ENCODE measurements at regions not wholly inside any gene's neighbourhood (a gene's known extent, or its start where the extent isn't known, plus 50 kb on each side); places are given as distances from the start of the nearest gene placed in this dataset.

DNA sequence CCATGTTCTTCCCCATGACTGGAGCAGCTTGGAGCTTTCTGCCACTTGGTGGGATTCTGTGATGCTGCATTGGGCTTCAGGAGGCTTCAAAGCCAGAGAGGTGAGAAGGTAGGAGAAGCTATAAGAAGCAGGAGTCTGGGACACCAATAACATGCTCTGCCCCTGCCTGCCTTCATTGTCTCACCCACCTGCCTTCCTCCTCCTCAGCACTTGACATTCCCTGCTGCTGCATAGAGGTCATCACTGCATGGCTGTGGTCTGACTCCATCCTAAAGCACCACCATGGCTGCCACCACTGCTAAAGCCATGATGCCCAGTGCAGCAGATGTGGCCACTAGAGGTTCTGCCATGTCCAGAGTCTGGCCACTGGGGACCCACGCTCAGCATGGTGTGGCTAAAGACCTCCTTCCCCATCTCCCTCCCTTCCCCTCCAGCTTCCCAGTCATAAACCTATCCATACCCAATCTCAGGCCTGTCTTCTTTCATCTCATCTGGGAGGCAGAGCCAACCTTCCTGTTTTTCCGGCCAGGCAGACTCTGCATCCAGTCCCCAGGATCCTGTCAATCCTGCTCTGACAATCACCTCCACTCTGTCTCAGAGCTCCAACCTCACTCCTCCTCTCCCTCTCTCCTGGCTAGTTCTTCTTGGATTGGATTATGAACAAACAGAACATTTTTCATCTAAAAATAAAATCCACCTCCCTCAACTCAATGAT, 285.1 kb upstream of the POU3F1 start:
- ATAC-seq (ENCODE audit: insufficient number of reproducible peaks, low FRiP score, low read depth) (no peak), DNase-seq (ENCODE audit: low spot score) (no peak)
- Histone ChIP-seq H3K9me3 (no peaks in the 10 kb centered on the region), H3K4me3 (no peak overlapping the region), H3K4me1 (ENCODE audit: control insufficient read depth in 1 of 2, low read depth in 2 of 2) (peaks cover 4 to 17% of the 10 kb centered on the region in 2 donors), H3K27me3 (replicated peaks; ENCODE audit: insufficient read depth) (no peaks in the 10 kb centered on the region), H3K27ac (no peak overlapping the region), H3K36me3 (no peaks in the 10 kb centered on the region)
- TF ChIP-seq, protein P1, sequence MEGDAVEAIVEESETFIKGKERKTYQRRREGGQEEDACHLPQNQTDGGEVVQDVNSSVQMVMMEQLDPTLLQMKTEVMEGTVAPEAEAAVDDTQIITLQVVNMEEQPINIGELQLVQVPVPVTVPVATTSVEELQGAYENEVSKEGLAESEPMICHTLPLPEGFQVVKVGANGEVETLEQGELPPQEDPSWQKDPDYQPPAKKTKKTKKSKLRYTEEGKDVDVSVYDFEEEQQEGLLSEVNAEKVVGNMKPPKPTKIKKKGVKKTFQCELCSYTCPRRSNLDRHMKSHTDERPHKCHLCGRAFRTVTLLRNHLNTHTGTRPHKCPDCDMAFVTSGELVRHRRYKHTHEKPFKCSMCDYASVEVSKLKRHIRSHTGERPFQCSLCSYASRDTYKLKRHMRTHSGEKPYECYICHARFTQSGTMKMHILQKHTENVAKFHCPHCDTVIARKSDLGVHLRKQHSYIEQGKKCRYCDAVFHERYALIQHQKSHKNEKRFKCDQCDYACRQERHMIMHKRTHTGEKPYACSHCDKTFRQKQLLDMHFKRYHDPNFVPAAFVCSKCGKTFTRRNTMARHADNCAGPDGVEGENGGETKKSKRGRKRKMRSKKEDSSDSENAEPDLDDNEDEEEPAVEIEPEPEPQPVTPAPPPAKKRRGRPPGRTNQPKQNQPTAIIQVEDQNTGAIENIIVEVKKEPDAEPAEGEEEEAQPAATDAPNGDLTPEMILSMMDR (IDR thresholded peaks at IDR 0.05) = no peak

DNA sequence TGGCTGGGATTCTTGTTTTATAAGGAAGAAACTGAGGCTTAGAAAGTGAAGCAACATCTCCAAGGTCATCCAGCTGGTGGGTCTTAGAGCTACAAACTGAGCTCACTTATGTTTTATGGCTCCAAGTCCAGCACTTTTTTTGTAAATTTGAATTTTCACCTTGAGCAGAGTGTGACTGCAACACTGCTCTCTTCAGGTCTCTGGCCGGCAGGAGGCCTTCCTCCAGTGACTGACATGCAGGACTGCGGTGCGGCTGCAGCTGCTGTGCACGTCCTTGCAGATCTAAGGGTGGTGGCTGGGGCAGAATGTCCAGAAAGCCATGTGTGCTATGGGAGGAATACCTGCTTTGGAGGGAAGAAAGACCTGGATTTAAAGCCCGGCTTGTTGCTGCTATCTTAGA, 284.2 kb upstream of the POU3F1 start:
- Histone ChIP-seq H3K9me3 (no peaks in the 10 kb centered on the region), H3K27me3 (replicated peaks; ENCODE audit: insufficient read depth) (no peaks in the 10 kb centered on the region), H3K27ac (no peak overlapping the region), H3K4me3 (no peak overlapping the region), H3K4me1 (ENCODE audit: control insufficient read depth in 1 of 2, low read depth in 2 of 2) (peaks cover 4 to 17% of the 10 kb centered on the region in 2 donors), H3K36me3 (no peaks in the 10 kb centered on the region)
- TF ChIP-seq, protein P1 (IDR thresholded peaks at IDR 0.05) = no peak
- ATAC-seq (ENCODE audit: insufficient number of reproducible peaks, low FRiP score, low read depth) = no peak
- DNase-seq (ENCODE audit: low spot score) = no peak

DNA sequence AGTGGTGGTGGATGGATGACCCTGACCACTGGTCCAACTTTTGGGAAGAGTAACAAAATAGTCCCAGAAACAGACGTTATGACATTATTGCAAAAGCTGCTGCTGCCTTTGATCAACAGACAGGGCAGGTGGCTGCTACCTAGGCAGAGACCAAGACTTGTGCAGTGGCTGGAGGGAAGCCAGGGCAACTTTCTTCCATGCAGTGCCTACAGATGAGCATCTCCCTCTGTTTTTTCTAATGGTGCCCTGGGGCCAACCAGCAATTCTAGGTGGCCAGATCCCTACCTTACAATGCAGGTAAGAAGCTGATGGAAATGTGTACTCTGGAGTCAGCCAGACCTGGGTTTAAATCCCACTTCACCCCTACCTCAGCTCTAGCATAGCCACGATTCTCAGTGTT, 283.1 kb upstream of the POU3F1 start:
- Histone ChIP-seq H3K4me3 (no peak overlapping the region), H3K36me3 (no peaks in the 10 kb centered on the region), H3K9me3 (no peaks in the 10 kb centered on the region), H3K27me3 (replicated peaks; ENCODE audit: insufficient read depth) (no peaks in the 10 kb centered on the region), H3K4me1 (ENCODE audit: control insufficient read depth in 1 of 2, low read depth in 2 of 2) (peaks cover 4 to 17% of the 10 kb centered on the region in 2 donors), H3K27ac (no peak overlapping the region)
- TF ChIP-seq, protein P1 (IDR thresholded peaks at IDR 0.05) = no peak
- DNase-seq (ENCODE audit: low spot score) = no peak
- no peak for ATAC-seq (ENCODE audit: insufficient number of reproducible peaks, low FRiP score, low read depth)

DNA sequence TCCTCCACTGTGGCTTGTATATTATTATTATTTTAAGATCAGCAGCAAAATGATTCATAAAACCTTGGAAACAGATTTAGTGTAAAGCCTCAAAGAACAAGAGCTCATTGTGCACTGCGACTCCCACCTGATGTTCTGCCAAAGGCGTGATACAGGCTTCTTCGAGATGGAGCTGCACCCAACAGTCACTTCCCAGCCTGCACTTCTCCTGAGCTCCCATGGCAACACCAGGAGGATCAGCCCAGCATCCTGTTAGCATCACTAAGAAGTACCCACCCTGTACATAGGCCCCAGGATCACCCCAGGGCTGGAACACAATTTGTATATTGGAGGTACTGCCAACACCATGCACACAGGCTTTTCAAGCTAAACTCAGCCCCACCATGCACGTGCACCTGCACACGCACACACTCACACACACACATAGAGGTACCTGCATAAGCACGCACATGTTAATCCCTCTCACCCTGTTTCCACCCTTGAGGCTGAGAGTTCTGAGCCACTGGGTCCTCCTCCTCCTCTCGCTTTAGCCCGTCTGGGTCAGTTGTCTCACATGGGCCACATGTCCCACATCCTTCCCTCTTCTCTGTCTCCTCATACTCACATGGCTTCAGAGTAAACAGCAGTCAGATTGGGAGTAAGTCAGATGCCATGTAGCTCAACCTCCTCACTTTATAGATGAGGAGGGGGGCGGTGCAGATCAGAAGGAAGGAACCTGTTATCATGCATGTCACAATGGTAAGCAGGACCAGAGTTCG, 281.9 kb upstream of the POU3F1 start:
- no peak for DNase-seq (ENCODE audit: low spot score)
- H3K27ac ChIP-seq = no peak overlapping the region
- no peaks in the 10 kb centered on the region for H3K36me3 ChIP-seq
- H3K4me1 ChIP-seq (ENCODE audit: control insufficient read depth in 1 of 2, low read depth in 2 of 2) = peaks cover 4 to 17% of the 10 kb centered on the region in 2 donors
- TF ChIP-seq, protein P1 (IDR thresholded peaks at IDR 0.05) = no peak
- H3K4me3 ChIP-seq = no peak overlapping the region
- no peaks in the 10 kb centered on the region for H3K27me3 ChIP-seq (replicated peaks; ENCODE audit: insufficient read depth)
- no peak for ATAC-seq (ENCODE audit: insufficient number of reproducible peaks, low FRiP score, low read depth)
- H3K9me3 ChIP-seq = no peaks in the 10 kb centered on the region

DNA sequence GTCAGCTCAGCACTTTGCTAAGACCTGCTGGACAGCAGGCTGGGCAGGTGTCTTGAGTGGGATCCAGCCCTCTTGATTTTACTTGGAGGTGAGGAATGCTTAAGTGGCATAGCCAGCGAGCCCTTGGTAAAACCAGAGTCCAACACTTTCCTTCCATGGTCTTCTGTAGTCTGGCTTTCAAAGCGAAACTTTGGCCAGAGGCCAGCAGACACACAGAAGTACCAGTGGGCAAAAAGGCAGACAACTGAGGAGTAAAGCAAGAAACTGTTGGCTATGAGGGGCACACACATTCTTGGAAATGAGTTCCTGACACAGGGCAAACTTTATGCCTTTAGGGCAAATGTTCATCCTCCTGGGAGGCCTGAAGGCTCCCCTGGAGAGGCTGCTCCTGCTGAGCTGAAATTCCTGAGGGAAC, 281.0 kb upstream of the POU3F1 start:
- H3K27me3 ChIP-seq (replicated peaks; ENCODE audit: insufficient read depth) = no peaks in the 10 kb centered on the region
- TF ChIP-seq, protein P1 (IDR thresholded peaks at IDR 0.05) = no peak
- no peak overlapping the region for H3K27ac ChIP-seq
- H3K36me3 ChIP-seq = no peaks in the 10 kb centered on the region
- no peak overlapping the region for H3K4me3 ChIP-seq
- DNase-seq (ENCODE audit: low spot score) (no peak), ATAC-seq (ENCODE audit: insufficient number of reproducible peaks, low FRiP score, low read depth) (no peak)
- H3K4me1 ChIP-seq (ENCODE audit: control insufficient read depth in 1 of 2, low read depth in 2 of 2) = peaks cover 4 to 17% of the 10 kb centered on the region in 2 donors
- H3K9me3 ChIP-seq = no peaks in the 10 kb centered on the region

Data from thoracic aorta (tissue), 2 donors.